MM.1S (cell line): ENCODE measurements at regions not wholly inside any gene's neighbourhood (a gene's known extent, or its start where the extent isn't known, plus 50 kb on each side); places are given as distances from the start of the nearest gene placed in this dataset.

Experiments used
- DNase-seq: peaks from one replicate; pipeline ENCODE4 v3.0.0-alpha.2; 2015
- H2AFZ ChIP-seq: fragments of 300-600 bp; sonication (generic); 2 replicates; pipeline ENCODE4 v1.6.0; 2016; ENCODE audit warnings: antibody characterized with exemption, low read length
- H3F3A ChIP-seq: fragments of 300-600 bp; sonication (generic); 2 replicates; pipeline ENCODE4 v1.6.1; 2016; ENCODE audit warnings: mild to moderate bottlenecking, antibody characterized with exemption, low read length, moderate library complexity, mixed read lengths; ENCODE audit not compliant: insufficient read depth
- H3K27ac ChIP-seq: fragments of 300-600 bp; sonication (generic); 2 replicates; pipeline ENCODE4 v1.5.1; 2016; ENCODE audit warnings: mild to moderate bottlenecking, low read length
- H3K27me3 ChIP-seq: fragments of 300-600 bp; sonication (generic); replicated peaks from 2 replicates; pipeline ENCODE4 v1.6.0; 2016; ENCODE audit warnings: low read length; ENCODE audit not compliant: insufficient read depth
- H3K36me3 ChIP-seq: fragments of 300-600 bp; sonication (generic); replicated peaks from 2 replicates; pipeline ENCODE4 v1.6.1; 2016; ENCODE audit warnings: mild to moderate bottlenecking, low read length, mixed read lengths; ENCODE audit not compliant: insufficient read depth
- H3K4me1 ChIP-seq: fragments of 300-600 bp; sonication (generic); 2 replicates; pipeline ENCODE4 v1.6.1; 2016; ENCODE audit warnings: low read length, mixed read lengths
- H3K4me2 ChIP-seq: fragments of 300-600 bp; sonication (generic); 2 replicates; pipeline ENCODE4 v1.6.0; 2016; ENCODE audit warnings: low read depth, low read length
- H3K4me3 ChIP-seq: fragments of 300-600 bp; sonication (generic); 2 replicates; pipeline ENCODE4 v1.5.1; 2016; ENCODE audit warnings: low read length, mixed read lengths
- H3K79me2 ChIP-seq: fragments of 300-600 bp; sonication (generic); 2 replicates; pipeline ENCODE4 v1.6.1; 2016; ENCODE audit warnings: mixed run types, low read length, mixed read lengths
- H3K9ac ChIP-seq: fragments of 300-600 bp; sonication (generic); 2 replicates; pipeline ENCODE4 v1.6.1; 2016; ENCODE audit warnings: low read length, mixed read lengths
- H3K9me2 ChIP-seq: fragments of 300-600 bp; sonication (generic); replicated peaks from 2 replicates; pipeline ENCODE4 v1.6.1; 2016; ENCODE audit warnings: mild to moderate bottlenecking, low read length, mixed read lengths; ENCODE audit not compliant: insufficient read depth
- H3K9me3 ChIP-seq: fragments of 300-600 bp; sonication (generic); replicated peaks from 2 replicates; pipeline ENCODE4 v1.6.1; 2016; ENCODE audit warnings: mild to moderate bottlenecking, low read length, mixed read lengths; ENCODE audit not compliant: insufficient read depth
- H4K20me1 ChIP-seq: fragments of 300-600 bp; sonication (generic); 2 replicates; pipeline ENCODE4 v1.6.1; 2016; ENCODE audit warnings: mild to moderate bottlenecking, low read length, moderate library complexity, mixed read lengths; ENCODE audit not compliant: insufficient read depth
- EZH2 ChIP-seq: fragments of 300-600 bp; sonication (generic); optimal IDR thresholded peaks from 2 replicates; pipeline ENCODE3; 2017; ENCODE audit warnings: low read depth, mild to moderate bottlenecking, antibody characterized with exemption, low read length, mixed read lengths
- EZH2phosphoT487 ChIP-seq: fragments of 300-600 bp; sonication (generic); IDR thresholded peaks from 2 replicates; pipeline ENCODE4 v1.6.1; 2018; ENCODE audit warnings: antibody characterized with exemption, low read length
- TF ChIP-seq, protein P1 (sequence below): fragments of 300-600 bp; sonication (generic); IDR thresholded peaks from 2 replicates; pipeline ENCODE4 v1.5.1; 2016; ENCODE audit warnings: antibody characterized with exemption, low read length, mixed read lengths

GRCh38 chrX:99938464-99938863 lies 471.6 kb downstream of the PCDH19 start:
- Histone ChIP-seq H3K9ac (no peak overlapping the region), H3K4me1 (no peaks in the 10 kb centered on the region), H3F3A (no peaks in the 10 kb centered on the region), H3K27ac (no peak overlapping the region), H3K4me2 (no peak overlapping the region), H4K20me1 (no peaks in the 10 kb centered on the region), H3K36me3 (no peaks in the 10 kb centered on the region), H3K79me2 (no peaks in the 10 kb centered on the region), H2AFZ (no peak overlapping the region), H3K9me3 (no peaks in the 10 kb centered on the region), H3K4me3 (no peak overlapping the region), H3K27me3 (no peaks in the 10 kb centered on the region), H3K9me2 (no peaks in the 10 kb centered on the region)
- DNase-seq = no peak
- TF ChIP-seq, protein P1, sequence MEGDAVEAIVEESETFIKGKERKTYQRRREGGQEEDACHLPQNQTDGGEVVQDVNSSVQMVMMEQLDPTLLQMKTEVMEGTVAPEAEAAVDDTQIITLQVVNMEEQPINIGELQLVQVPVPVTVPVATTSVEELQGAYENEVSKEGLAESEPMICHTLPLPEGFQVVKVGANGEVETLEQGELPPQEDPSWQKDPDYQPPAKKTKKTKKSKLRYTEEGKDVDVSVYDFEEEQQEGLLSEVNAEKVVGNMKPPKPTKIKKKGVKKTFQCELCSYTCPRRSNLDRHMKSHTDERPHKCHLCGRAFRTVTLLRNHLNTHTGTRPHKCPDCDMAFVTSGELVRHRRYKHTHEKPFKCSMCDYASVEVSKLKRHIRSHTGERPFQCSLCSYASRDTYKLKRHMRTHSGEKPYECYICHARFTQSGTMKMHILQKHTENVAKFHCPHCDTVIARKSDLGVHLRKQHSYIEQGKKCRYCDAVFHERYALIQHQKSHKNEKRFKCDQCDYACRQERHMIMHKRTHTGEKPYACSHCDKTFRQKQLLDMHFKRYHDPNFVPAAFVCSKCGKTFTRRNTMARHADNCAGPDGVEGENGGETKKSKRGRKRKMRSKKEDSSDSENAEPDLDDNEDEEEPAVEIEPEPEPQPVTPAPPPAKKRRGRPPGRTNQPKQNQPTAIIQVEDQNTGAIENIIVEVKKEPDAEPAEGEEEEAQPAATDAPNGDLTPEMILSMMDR = no peak
- TF ChIP-seq EZH2phosphoT487 = no peak
- no peak for TF ChIP-seq EZH2

DNA sequence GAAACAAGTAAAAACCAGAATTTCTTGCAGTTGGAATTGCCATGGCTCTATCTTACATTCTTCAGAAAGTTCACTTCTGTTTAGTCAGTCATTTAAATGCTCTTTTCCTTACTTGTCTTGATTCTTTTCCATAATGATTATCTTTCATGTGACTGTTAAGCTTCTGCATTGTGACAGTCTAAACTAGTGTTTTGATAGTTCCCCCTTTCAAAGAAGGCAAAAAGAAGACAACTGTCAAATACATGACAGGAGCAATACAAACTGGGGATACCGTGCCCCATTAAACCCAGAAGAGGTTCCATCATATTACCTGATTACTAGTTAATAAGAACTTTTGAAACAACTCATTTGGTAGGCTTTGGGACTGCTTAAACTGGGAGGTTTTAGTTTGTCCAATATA lies 476.2 kb downstream of the PCDH19 start:
- Histone ChIP-seq H3K27ac (no peak overlapping the region), H3F3A (no peaks in the 10 kb centered on the region), H3K27me3 (no peaks in the 10 kb centered on the region), H4K20me1 (no peaks in the 10 kb centered on the region), H3K9ac (no peak overlapping the region), H2AFZ (no peak overlapping the region), H3K4me2 (no peak overlapping the region), H3K9me2 (no peaks in the 10 kb centered on the region), H3K4me3 (no peak overlapping the region), H3K9me3 (no peaks in the 10 kb centered on the region), H3K79me2 (no peaks in the 10 kb centered on the region), H3K4me1 (no peaks in the 10 kb centered on the region), H3K36me3 (no peaks in the 10 kb centered on the region)
- no peak for DNase-seq
- TF ChIP-seq EZH2 (no peak), EZH2phosphoT487 (no peak)
- TF ChIP-seq, protein P1 = no peak

DNA sequence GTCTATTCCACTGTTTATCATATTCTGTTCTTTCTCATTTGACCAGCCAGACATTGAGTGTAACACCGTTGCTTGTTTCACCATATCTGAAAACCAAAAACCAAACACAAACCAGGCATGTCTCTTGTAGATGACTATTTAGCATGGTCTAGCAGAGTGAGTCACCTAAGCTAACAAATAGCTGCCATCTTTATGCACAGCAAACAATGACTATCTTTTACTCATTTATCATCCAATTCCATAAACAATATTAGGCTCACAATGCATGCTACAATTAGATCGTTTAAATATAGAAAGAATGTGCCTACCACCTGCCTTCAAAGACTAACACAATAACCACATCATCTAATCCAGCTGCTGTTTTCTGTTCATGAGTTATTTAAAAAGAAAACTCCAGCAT lies 495.4 kb downstream of the PCDH19 start:
- Histone ChIP-seq H3K9me2 (no peaks in the 10 kb centered on the region), H3K27me3 (no peaks in the 10 kb centered on the region), H3K4me1 (no peaks in the 10 kb centered on the region), H3K27ac (no peak overlapping the region), H4K20me1 (no peaks in the 10 kb centered on the region), H3K36me3 (no peaks in the 10 kb centered on the region), H3K4me2 (no peak overlapping the region), H3F3A (no peaks in the 10 kb centered on the region), H3K9ac (no peak overlapping the region), H3K9me3 (no peaks in the 10 kb centered on the region), H3K4me3 (no peak overlapping the region), H3K79me2 (no peaks in the 10 kb centered on the region), H2AFZ (no peak overlapping the region)
- TF ChIP-seq, protein P1 = no peak
- TF ChIP-seq EZH2 (no peak), EZH2phosphoT487 (no peak)
- no peak for DNase-seq
